ENCODE measurements at regions not wholly inside any gene's neighbourhood (a gene's known extent, or its start where the extent isn't known, plus 50 kb on each side); places are given as distances from the start of the nearest gene placed in this dataset.

DNA sequence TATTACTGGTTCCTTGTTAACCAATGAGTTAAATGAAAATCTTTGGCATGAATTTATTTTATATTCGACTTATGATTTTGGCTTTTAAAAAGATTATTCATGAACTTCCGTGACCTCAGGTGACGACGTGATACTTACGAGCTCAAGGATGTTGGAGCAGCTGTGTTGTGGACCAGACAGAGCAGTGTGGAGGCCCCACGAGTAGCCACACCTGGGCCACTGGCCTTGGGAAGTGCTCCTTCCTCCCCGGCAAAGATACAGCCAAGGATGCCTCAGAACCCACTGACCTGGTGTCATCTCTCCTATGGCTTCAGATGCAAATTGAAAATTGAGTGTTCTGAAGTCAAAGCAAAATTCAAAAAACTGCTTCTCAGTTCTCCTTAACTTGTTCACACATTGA lies 147.5 kb upstream of the PPP2R2D start:
- DNase-seq, result no peak

DNA sequence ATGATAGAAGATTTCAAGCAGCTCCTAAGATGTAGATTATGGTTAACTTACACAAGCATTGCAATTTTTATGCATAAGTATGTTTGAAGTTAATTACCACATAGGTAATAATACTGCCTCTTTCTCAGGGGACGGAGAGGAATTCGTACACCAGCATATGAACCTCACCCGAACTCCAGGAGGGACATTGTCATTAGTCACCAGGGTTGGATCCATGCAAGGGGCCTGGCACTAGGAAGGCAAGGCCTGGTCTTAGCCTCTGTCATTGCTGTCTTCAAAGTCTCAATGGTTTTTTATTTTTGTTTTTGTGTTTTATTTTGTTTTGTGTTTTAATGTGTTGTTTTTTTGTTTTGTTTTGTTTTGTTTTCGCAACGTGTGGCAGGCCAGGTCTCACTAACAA lies 145.6 kb upstream of the PPP2R2D start:
- DNase-seq, result no peak

DNA sequence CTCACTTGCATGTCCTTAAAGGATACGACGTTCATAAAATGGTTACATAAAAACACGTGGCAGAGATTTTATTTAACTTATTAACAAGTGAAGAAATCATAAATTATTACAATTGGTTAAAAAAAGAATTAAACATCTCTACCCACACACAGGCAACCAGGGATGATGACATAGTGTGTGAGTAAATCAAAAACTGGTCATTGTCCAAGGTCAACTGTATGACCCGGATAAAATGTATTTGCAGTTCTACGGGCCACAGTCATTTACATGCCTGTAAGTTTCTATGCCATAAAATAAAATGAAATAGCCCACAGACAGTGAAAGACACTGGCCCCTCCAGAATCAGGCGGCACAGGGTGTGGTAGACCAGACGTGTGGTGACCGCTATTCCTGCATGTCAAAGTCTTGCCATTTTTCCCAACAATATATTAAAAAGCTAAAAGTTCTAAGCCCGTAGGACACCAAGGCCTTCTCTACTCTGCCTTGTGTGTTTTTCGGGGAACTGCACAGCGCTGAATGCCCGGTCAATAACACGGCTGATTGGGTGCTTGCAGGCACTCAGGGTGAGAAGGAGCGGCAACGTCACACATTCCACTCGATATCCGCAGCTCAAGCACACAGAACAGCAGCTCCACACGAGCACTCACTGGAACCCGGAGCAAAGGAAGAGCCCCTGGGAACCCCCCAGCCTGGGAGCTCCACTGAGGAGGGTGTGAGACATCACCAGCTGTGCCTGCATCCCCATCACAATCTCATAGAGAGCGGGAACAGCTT lies 143.3 kb upstream of the PPP2R2D start:
- DNase-seq, result no peak

DNA sequence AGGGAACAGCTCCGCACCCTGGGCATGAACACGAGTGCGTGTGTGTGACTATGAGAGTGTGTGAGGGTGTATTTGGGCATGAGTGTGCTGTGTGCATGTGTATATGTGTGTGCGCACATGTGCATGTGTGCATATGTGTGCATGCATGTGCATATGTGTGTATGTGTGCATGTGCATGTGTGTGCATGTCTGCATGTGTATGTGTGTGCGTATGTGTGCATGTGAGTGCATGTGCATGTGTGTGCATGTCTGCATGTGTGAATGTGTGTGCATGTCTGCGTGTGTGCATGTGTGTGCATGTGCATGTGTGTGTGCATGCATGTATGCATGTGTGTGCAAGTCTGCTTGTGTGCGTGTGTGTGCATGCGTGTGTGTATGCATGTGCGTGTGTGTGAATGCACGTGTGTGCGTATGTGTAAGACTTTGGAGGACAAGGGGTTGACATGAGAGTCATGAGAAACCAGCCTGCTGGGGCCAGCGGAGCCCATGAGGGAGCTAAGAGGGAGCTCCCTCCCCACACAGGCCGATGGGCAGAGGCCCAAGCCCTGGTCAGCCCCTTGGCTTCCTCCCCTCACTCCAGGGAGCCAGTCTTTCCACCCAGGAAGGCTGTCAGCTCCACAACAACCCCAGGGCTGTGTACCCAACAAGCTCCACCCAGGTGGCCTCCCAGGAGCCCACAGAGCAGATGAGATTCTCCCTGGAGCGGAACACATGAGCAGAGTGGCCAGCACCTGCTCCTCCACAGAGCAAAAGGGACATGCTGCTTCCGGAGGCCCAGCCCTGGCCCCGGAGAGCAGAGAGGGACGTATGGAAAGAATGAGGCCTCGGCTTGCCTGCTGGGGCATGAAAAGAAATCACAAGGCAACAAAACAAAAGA lies 142.5 kb upstream of the PPP2R2D start:
- no peak for DNase-seq

DNA sequence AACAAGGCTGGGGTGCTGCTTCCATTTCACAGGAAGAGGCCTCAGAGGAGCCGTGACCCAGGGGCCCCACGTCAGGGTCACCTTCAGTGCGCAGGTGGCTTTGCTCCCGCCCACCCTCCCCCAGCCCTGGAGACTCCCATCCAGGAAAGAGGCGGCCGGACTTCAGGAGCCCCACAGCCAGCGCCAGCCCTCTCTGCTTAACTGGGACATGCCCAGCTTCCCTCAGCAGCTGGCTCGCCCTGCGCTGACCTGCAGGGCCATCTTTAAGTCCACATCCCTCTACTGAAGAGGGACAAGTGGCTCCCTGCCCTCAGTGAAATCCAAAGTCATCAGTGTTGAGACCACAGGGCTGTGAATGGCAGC lies 141.9 kb upstream of the PPP2R2D start:
- DNase-seq, result no peak

DNA sequence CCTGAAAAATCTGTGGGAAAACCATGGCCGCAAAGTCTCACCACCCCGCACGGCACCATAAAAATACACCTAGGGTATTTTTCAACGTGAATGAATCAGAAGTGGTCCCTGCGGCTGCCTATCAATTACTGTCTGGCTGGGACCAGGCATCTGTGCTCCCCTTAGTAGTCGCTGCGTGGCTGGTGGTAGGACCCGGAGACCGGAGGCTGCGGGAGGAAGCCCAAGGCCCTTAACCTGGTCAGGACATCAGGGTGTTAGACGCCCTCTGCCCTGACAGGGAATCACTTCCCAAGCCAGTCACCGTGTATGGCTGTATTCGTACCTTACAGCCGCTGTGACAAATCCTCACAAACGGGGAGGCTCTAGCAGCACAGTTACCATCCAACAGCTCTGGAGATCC lies 141.5 kb upstream of the PPP2R2D start:
- no peak for DNase-seq

GRCh38 chr10:131760416-131761166 lies 140.2 kb upstream of the PPP2R2D start:
- DNase-seq, result no peak

DNA sequence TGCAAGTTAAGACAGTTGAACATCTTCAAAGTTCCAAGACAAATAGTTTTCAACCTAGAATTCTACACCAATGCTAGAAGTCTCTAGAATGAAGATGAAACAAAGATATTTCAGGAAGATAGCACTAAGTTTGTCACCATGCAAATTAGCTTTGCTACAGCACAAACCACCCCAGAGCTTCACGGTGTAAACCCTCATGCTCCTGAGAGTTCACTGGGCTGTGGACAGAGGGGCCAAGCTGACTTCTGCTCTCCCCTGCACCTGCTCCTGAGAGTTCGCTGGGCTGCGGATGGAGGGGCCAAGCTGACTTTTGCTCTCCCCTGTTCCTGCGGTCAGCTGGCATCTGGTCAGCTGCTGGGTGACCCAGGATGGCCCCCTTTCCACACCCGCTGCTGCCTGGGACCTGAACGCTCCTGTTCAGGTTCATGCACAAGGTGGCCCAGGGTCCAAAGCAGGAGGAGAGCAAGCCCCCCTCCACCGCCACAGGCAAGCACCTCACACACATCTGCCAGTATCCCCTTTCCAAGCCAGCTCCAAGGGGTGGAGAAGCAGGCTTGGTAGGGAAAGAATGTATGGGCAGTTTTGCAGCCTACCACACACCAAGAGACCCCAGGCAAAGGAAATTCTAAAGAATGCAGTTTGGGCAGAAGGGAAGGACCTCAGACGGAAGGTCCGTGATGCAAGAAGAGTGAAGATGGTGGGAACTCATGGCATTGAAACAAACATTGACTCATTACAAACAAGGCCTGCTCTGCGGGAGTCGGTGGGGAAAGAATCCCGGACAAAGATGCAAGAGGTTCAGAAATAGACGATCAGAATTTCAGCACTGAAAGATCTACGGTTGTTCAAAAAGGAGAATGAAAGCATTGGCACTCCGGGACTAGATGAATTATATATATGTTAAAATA lies 137.8 kb upstream of the PPP2R2D start:
- DNase-seq, result no peak

- no peak for DNase-seq
Measured at GRCh38 chr10:131764929-131765328, 135.9 kb upstream of the PPP2R2D start.

GRCh38 chr10:131766096-131766495 lies 134.7 kb upstream of the PPP2R2D start:
- DNase-seq, result no peak

DNA sequence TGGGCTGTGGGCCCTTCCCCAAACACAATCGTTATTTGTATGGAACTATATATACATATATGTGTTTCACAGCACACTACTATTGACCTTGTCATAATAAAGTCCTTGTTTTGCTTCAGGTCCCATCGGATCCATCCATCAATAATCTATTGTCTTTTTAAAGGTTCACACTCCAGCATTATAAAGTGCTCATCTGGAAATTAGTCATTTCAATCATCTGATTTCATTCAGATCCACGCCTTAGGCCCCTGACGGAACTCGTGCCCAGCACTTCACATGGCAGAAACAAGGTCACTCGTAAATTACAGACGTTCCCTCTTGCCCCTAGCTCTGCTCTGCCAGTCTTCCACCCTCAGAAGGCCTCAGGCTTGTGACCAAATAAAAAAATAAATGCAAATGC lies 133.1 kb upstream of the PPP2R2D start:
- DNase-seq, result no peak

GRCh38 chr10:131769571-131770410 lies 131.0 kb upstream of the PPP2R2D start:
- no peak for DNase-seq

DNA sequence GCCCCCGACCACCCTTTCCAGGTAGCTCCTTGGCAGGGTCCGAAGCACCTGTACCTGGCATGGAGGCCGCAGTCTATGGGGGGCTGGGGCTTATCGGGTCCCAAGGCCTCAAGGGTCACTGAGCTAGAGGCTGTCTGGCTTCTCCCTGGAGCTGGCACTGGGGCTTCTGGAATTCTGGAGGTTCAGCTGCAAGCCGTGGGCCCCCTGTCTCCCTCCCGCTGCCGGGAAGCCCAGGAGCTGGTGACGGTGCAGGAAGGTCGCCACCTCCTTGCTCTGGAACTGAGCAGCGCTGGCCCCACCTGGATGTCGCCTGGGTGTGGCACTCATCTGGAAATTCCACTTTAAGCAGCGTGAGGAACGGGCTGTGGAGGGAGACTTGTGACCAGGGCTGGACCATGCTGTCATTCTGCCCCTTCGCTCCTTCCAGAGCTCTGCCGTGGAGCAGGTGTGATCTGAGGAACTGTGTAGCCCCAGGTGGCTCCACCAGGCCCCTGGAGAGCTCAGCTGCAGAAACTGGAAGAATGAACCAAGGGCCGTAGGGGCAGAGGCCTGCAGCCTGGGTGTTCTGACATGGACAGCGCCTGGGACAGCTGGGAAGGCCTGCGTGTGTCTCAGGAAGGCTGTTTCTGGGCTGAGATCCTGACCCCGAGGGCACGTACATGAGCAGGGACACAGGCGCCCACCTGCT lies 129.7 kb upstream of the PPP2R2D start:
- DNase-seq, result no peak

DNA sequence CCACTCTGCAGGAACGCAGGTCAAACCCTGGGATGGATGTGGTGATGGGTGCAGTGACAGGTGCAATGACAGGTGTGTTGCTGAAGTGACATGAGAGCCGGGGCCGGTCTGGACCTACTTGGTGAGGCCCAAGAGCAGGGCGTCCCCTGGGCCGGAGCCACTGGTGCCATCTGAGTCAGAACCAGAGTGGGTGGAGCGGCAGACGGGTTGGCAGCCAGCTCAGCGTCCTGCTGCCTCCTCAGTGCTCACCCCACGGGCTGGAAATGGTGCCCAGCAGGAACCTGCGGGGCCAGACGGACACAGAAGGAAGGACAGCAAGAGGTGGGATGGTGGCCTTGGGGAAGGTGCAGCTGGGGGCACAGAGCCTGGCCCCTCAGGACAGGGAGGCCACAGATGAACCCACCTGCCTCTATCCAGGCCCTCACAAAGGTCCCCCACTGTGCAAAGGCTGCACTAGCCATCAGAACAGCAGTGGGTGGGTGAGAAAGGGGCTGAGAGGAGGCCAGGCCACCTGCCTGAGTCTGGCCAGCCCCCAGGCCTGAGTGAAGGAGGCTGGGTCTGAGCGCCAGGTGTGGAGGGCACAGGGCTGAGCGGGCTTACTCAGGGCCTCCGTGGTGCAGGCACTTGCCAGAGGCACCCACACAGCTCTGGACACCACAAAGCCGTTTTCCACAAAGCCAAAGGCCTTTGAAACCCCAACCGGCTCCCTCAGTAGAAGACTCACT lies 129.0 kb upstream of the PPP2R2D start:
- no peak for DNase-seq

DNA sequence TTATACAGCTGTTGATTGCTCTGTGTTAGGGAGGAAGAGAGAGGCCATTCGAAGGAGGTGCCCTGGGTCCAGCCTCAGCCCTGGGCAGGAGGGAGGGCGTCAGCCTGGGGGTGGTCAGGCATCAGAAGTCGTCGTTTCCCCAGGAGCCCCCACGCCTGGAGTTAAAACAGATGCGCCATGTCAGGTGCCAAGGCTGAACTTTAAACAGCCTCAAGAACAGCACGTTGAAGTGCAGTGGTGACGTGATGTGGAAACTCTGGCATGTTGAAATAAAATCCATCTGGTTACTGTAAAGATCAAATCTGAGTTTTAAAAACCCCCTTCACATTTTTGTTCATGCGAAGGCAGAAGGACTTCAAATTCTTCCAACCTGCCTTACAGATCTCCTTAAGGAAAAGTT lies 128.4 kb upstream of the PPP2R2D start:
- peak; percentile 47 for DNase-seq

- no peak for DNase-seq
Measured at GRCh38 chr10:131773370-131774343, 127.2 kb upstream of the PPP2R2D start.

- DNase-seq, result no peak
Measured at GRCh38 chr10:131774681-131775085, 126.1 kb upstream of the PPP2R2D start.

DNA sequence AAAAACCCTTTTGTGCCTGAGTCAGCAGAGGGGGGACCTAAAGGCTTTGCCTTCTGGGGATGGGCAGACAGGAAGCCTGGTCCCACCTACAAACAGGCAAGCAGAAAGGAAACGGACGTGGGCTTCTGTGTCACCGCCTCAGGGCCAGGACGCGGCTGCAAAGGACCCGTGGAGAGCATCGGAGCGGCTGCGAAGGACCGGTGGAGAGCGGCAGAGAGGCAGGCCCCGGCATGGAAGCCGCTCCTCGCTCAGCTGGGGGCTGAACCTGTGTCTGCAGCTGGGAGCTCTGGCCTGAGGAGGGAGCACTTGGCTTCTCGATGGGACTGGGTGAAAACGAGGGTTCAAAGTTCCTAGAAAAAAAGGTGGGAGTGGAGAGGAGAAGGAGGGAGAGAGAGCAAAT lies 125.4 kb upstream of the PPP2R2D start:
- DNase-seq, result no peak
